ENCODE measurements at regions not wholly inside any gene's neighbourhood (a gene's known extent, or its start where the extent isn't known, plus 50 kb on each side); places are given as distances from the start of the nearest gene placed in this dataset.

DNA sequence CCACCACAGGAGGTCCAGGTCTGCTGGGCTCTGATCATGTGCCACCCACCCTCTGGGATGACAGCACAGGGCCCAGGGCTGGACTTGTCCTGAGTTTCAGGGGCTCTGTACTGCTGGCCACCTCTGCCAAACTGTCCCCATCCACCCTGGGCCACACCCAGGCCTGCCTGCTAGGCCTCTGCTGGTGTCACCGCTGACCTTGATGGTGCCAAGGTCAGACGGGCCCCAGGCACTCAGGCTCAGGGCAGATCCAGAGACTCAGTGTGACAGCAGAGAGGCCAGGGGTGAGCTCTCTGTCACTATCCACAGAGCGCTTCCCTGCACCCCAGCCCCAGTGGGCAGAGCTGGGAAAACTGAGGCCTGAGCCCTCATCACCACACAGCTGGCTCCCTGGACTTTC, 75.6 kb downstream of the RMI2 start:
- no peak for DNase-seq (ENCODE audit: low read depth in 1 of 2, low spot score in 1 of 2)
- in situ Hi-C loops (cut with HindIII; ENCODE audit: low pct_unique_long_range_greater_than_20kb, low sequenced_read_pairs) = no loop called here
- no peak for TF ChIP-seq JUND (IDR thresholded peaks at IDR 0.05; ENCODE audit: low read depth)

DNA sequence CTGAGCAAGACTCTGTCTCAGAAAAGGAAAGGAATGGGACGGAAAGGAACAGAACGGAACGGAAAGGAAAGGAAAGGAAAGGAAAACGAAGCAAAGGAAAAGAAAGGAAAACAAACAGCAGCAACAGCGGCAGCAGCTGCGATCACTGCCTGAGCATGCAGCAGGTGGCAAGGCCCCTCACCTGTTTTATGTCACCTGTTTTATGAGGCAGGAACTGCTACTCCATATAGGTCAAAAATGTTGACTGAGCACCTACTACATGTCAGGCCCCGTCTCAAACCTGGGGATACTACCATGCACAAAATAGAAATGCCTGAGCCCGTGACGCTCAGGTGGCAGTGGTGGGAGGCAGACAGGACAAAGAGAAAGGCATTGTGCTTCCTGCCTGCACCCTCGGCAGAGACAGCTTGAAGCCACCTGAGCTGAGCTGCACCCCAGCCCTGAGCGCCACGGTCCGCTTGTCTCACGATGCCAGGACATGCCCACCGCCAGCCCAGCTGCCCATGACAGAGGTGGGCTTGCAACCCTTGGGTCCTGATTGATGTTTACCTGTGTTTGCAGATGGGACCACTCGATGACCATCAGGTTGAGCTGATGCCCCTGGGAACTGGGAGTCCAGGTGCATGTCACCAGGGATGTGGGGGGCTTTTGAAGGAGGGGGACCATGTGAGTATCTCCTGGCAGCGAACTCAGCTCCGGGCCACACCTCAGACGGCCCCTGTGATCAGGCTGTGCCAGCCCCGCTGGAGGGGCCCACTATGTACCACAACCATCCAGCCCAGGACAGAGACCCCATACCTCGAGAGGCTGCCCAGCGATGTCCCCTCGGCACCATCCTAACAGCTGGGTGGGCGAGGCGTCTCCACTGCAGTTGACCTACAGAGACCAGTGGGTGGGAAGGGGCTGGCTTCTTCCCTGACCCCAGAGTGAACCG, 77.4 kb downstream of the RMI2 start:
- in situ Hi-C loops (cut with HindIII; ENCODE audit: low pct_unique_long_range_greater_than_20kb, low sequenced_read_pairs) = no loop called here
- no peak for TF ChIP-seq JUND (IDR thresholded peaks at IDR 0.05; ENCODE audit: low read depth)
- no peak for DNase-seq (ENCODE audit: low read depth in 1 of 2, low spot score in 1 of 2)

DNA sequence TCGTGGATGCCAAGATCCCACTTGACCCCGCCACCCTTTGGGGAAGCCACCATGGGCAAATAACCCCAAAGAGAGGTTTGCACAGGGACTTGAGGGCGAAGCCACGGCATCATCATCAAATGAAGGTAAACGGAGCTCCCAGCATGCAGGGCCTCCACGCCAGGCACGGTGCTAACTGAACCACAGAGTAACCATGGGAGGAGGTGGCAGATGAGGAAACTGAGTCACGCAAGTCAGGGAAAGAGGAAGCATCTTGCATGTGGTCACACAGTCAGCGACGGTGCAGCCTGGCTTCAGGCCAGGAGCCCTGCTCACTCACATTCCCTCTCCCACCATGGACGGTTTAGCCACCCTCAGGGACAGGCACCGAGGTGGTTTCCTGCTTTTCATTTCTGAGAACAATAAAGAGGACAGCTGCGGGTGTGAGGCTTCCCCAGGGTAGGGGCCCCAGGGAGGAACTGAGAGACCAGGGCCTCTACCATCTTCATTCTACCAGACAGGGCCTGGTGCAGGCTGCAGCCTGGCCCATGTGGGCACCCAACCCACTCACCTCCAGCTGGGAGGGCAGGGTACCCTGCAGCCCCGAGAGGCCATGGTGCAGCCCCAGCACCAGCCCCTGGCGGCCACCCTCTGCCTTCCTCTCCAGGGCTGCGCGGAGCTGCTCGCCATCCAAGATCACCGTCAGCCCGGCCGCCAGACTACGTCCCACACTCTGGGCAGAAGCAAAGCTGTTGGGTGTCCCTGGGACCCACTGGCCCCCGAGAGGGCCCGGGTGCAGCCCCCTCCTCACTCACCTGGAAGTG, 78.3 kb downstream of the RMI2 start:
- in situ Hi-C loops (cut with HindIII; ENCODE audit: low pct_unique_long_range_greater_than_20kb, low sequenced_read_pairs) = no loop called here
- TF ChIP-seq JUND (IDR thresholded peaks at IDR 0.05; ENCODE audit: low read depth) = no peak
- DNase-seq (ENCODE audit: low read depth in 1 of 2, low spot score in 1 of 2) = no peak

DNA sequence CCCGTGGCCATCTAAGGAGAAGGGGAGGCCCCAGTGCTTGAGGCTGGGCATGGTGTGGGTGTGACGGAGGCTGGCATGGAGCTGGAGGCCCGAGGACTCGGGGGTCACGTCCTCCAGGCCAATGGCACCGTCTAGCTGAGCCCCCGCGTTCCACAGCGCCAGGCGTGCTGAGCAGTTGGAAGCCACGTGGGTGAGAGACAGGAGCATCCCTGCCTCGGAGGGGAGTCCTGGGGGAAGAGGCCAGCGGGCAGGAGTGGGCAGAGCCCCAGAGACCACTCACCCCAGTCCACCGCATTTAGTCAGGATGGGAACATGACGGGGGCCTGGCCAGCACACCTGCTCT, 78.8 kb downstream of the RMI2 start:
- no peak for TF ChIP-seq JUND (IDR thresholded peaks at IDR 0.05; ENCODE audit: low read depth)
- DNase-seq (ENCODE audit: low read depth in 1 of 2, low spot score in 1 of 2) = no peak
- in situ Hi-C loops (cut with HindIII; ENCODE audit: low pct_unique_long_range_greater_than_20kb, low sequenced_read_pairs) = no loop called here

DNA sequence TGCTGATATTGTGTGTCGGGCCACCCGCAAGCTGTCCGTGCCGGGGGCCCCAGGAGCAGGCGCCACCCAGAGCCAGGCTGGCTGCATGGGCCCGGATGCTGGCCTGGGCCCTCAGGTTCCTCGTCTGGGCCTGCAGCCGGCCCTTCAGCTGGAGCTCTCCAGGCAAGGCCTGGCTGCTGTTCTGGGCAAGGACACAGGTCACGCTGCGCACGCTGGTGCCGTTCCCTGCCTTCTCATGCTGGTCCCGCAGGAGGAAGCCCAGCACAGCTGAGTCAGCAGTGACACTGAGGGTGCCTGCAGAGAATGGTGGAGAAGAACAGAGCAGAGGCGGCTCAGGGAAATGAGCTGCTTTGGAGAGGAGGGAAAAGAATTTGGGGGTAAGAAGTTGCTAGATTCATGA, 79.9 kb downstream of the RMI2 start:
- DNase-seq (ENCODE audit: low read depth in 1 of 2, low spot score in 1 of 2) = no peak
- in situ Hi-C loops (cut with HindIII; ENCODE audit: low pct_unique_long_range_greater_than_20kb, low sequenced_read_pairs) = no loop called here
- no peak for TF ChIP-seq JUND (IDR thresholded peaks at IDR 0.05; ENCODE audit: low read depth)

DNA sequence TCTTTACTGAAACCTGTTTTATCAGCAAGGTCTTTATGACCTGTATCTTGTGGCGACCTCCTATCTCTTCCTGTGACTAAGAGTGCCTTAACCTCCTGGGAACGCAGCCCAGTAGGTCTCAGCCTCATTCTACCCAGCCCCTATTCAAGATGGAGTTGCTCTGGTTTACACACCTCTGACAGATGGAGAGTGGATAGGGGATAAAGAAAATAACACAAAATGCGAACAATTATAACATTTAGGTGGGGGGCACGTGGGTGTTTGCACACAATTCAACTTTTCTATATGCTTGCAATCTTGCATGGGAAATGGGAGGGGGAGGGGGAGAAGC, 83.3 kb downstream of the RMI2 start:
- in situ Hi-C loops (cut with HindIII; ENCODE audit: low pct_unique_long_range_greater_than_20kb, low sequenced_read_pairs) = no loop called here
- TF ChIP-seq JUND (IDR thresholded peaks at IDR 0.05; ENCODE audit: low read depth) = no peak
- no peak for DNase-seq (ENCODE audit: low read depth in 1 of 2, low spot score in 1 of 2)

DNA sequence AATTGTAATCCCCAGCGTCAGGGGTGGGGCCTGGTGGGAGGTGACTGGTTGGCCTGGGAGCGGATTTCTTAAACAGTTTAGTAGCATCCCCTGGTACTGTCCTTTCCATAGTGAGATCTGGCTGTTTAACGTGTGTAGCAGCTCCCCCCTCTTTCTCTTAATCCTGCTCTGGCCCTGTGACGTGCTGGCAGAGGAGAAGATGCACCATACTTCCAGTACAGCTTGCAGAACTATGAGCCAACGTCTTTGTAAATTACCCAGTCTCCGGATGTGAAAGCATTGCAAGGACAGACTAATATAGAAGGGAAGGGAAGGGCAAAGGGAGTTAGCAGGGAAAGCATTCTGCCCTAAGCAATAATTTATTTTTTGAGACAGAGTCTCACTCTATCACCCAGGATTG, 83.9 kb downstream of the RMI2 start:
- in situ Hi-C loops (cut with HindIII; ENCODE audit: low pct_unique_long_range_greater_than_20kb, low sequenced_read_pairs) = no loop called here

DNA sequence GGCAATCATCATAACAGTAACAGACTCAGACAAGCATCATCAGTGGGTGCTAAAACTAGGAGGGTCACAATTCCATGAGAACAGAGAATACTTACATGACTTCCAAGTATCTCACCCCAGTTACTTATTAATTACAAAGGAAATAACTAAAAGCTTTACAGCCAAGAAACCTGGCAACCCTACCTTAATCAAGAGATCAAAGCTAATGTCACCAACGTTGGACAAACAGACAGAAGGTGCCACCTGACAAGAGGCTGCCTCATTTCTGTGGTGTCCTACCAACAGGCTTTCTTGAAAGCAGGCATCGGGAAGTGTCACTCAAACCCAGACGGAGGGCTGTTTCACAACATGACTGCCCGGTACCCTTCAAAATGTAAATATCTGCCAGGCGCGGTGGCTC, 84.6 kb downstream of the RMI2 start:
- DNase-seq (ENCODE audit: low read depth in 1 of 2, low spot score in 1 of 2) = no peak
- TF ChIP-seq JUND (IDR thresholded peaks at IDR 0.05; ENCODE audit: low read depth) = no peak
- in situ Hi-C loops (cut with HindIII; ENCODE audit: low pct_unique_long_range_greater_than_20kb, low sequenced_read_pairs) = no loop called here

More for the DNA sequence above, 83.9 kb downstream of the RMI2 start:
- no peak for DNase-seq (ENCODE audit: low read depth in 1 of 2, low spot score in 1 of 2)
- TF ChIP-seq JUND (IDR thresholded peaks at IDR 0.05; ENCODE audit: low read depth) = no peak

DNA sequence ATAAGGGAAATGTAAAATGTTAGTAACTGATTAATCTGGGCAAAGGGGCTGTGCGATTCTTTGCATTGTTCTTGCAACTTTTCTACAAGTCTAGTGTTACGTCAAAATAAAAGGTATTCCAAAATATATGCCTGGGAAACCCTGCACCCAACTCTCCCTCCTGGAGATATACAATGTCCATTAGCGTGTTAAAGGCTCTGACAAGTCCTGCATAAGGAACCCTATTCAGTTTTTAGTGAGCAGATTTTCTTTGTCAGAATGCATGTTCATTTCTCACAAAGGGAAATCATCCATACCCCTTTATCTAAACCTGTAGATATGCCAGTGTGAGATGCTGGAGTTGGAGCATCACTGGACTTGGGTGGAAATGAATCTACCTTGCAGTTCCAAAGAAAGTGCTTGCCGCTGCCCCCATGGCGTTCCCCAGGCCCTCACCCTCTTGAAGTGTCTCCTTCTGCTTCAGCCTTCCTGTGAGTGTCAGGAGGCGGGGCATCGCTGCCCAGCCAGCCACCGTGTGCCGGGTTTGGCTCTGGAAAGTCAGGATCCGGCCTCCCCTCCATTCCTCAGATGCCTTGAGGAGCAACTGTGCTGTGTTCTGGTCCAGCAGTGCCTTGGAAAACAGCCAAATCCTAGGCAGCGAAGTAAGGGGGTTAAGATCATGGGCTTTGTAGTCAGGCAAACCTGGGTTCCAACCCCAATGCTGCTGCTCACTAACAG, 85.5 kb downstream of the RMI2 start:
- no peak for DNase-seq (ENCODE audit: low read depth in 1 of 2, low spot score in 1 of 2)
- in situ Hi-C loops (cut with HindIII; ENCODE audit: low pct_unique_long_range_greater_than_20kb, low sequenced_read_pairs) = no loop called here
- no peak for TF ChIP-seq JUND (IDR thresholded peaks at IDR 0.05; ENCODE audit: low read depth)

DNA sequence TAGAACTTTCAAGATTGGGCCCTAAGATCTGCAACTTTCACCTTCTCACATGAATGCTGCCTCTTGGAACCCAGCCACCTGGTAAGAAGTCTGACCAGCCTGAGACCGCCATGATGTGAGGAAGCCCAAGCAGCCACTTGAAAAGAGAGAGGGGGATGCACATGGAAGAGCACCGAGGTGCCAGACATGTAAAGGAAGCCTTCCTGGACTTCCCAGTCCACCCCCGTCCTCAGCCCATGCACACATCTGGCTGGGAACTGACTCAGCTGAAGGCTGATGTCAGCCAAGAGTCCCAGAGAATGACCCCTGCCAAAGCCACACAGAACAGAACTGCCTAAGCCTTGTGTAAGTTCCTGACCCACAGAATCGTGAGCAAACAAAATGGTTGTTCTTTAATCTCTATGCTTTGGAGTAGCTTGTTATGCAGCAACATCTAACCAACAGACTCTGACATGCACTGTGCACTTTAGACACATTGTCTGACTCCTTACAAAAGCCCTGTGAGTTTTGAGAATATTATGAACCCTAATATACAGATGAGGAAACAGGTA, 86.7 kb downstream of the RMI2 start:
- TF ChIP-seq JUND (IDR thresholded peaks at IDR 0.05; ENCODE audit: low read depth) = no peak
- no peak for DNase-seq (ENCODE audit: low read depth in 1 of 2, low spot score in 1 of 2)
- in situ Hi-C loops (cut with HindIII; ENCODE audit: low pct_unique_long_range_greater_than_20kb, low sequenced_read_pairs) = no loop called here

DNA sequence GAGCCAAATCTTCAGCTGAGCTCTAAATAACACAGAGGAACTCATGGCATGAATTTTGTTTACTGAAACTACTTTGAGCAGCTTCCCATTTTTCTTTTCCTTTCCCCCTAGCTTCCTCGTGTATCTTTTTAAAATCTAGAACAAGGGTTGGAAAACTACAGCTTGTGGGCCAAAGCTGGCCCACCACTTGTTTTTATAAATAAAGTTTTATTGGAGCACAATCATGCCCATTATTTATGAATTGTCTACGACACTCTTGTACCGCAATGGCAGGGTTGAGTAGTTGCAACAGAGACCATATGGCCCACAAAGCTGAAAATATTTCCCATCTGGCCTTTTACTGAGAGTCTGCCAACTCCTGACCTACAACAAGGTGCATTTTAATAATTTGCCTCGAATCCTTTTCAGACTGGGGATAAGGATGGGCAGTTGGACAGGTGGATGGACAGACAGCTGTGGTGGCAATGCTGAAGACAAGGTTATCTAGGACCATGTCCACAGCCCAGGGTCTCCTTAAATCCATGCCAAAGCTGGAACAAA, 87.7 kb downstream of the RMI2 start:
- TF ChIP-seq JUND (IDR thresholded peaks at IDR 0.05; ENCODE audit: low read depth) = no peak
- in situ Hi-C loops (cut with HindIII; ENCODE audit: low pct_unique_long_range_greater_than_20kb, low sequenced_read_pairs) = no loop called here
- DNase-seq (ENCODE audit: low read depth in 1 of 2, low spot score in 1 of 2) = no peak

DNA sequence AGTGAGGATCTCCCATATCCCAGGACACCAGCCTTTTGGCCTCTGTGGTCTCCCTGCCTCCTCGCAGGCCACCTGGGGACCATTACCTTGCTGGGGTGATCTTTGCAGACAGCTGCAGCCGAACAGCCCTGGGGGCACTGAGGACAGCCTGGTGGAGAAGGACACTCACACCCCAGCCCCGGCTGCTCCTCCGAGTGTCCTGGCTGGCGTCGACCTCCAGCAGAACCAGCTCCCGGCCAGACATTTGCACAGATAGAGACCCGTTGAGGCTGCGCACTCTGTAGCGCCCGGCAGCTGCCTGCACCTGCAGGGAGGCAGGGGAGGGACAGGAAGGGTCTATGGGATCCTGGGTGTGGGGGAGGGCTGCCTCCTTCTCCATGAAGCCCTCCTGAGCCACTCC, 90.3 kb downstream of the RMI2 start:
- no peak for DNase-seq (ENCODE audit: low read depth in 1 of 2, low spot score in 1 of 2)
- in situ Hi-C loops (cut with HindIII; ENCODE audit: low pct_unique_long_range_greater_than_20kb, low sequenced_read_pairs) = no loop called here

More for the DNA sequence above, 90.3 kb downstream of the RMI2 start:
- TF ChIP-seq JUND (IDR thresholded peaks at IDR 0.05; ENCODE audit: low read depth) = no peak
